H9 (cell line): ENCODE measurements at regions not wholly inside any gene's neighbourhood (a gene's known extent, or its start where the extent isn't known, plus 50 kb on each side); places are given as distances from the start of the nearest gene placed in this dataset.

Experiments
- DNase-seq: peaks from one replicate; pipeline ENCODE4 v3.0.0-alpha.2; 2017
- H2AFZ ChIP-seq: one replicate; pipeline ENCODE4 v1.6.1; 2013; ENCODE audit warnings: mild to moderate bottlenecking, low read length, control low read depth, moderate library complexity
- H2AK5ac ChIP-seq: 2 replicates; pipeline ENCODE4 v1.6.1; 2013; ENCODE audit warnings: low read length, control low read depth, mixed read lengths; ENCODE audit not compliant: insufficient read length
- H2BK120ac ChIP-seq: one replicate; pipeline ENCODE4 v1.6.1; 2013; ENCODE audit warnings: low read depth, mild to moderate bottlenecking, low read length, control low read depth, inconsistent platforms; ENCODE audit not compliant: poor library complexity, severe bottlenecking
- H2BK12ac ChIP-seq: 2 replicates; pipeline ENCODE4 v1.6.1; 2013; ENCODE audit warnings: low read length, control low read depth, mixed read lengths, low read depth; ENCODE audit not compliant: insufficient read length
- H2BK15ac ChIP-seq: 2 replicates; pipeline ENCODE4 v1.6.1; 2013; ENCODE audit warnings: low read depth, low read length, control low read depth
- H2BK20ac ChIP-seq: one replicate; pipeline ENCODE4 v1.6.1; 2013; ENCODE audit warnings: low read depth, mild to moderate bottlenecking, low read length, control low read depth, inconsistent platforms; ENCODE audit not compliant: poor library complexity, severe bottlenecking
- H2BK5ac ChIP-seq: 2 replicates; pipeline ENCODE4 v1.6.1; 2013; ENCODE audit warnings: low read length, control low read depth, mixed read lengths; ENCODE audit not compliant: insufficient read length
- H3K14ac ChIP-seq: 2 replicates; pipeline ENCODE4 v1.6.1; 2013; ENCODE audit warnings: low read length, control low read depth; ENCODE audit not compliant: insufficient read depth
- H3K18ac ChIP-seq: 2 replicates; pipeline ENCODE4 v1.6.1; 2013; ENCODE audit warnings: low read depth, mild to moderate bottlenecking, mixed read lengths, low read length, control low read depth; ENCODE audit not compliant: insufficient read length
- H3K23ac ChIP-seq: 2 replicates; pipeline ENCODE4 v1.6.1; 2013; ENCODE audit warnings: low read length, control low read depth, mixed read lengths, low read depth; ENCODE audit not compliant: insufficient read length
- H3K23me2 ChIP-seq: 2 replicates; pipeline ENCODE4 v1.6.1; 2013; ENCODE audit warnings: low read depth, mild to moderate bottlenecking, mixed read lengths, low read length, control low read depth; ENCODE audit not compliant: insufficient read length, poor library complexity, severe bottlenecking
- H3K27ac ChIP-seq: 2 replicates; pipeline ENCODE4 v1.5.1; 2013; ENCODE audit warnings: low read length, control low read depth, mixed read lengths, low read depth; ENCODE audit not compliant: insufficient read length
- H3K27me3 ChIP-seq: 2 replicates; pipeline ENCODE4 v1.6.1; 2013; ENCODE audit warnings: low read length, control low read depth, inconsistent platforms; ENCODE audit not compliant: insufficient read depth
- H3K4ac ChIP-seq: 2 replicates; pipeline ENCODE4 v1.6.1; 2013; ENCODE audit warnings: low read depth, mild to moderate bottlenecking, control low read depth, inconsistent platforms, low read length, moderate library complexity
- H3K4me1 ChIP-seq: 2 replicates; pipeline ENCODE4 v1.6.1; 2013; ENCODE audit warnings: low read length, control low read depth, inconsistent platforms; ENCODE audit not compliant: insufficient read depth
- H3K4me2 ChIP-seq: 2 replicates; pipeline ENCODE4 v1.6.1; 2013; ENCODE audit warnings: low read length, control low read depth, mixed read lengths; ENCODE audit not compliant: insufficient read length, insufficient read depth
- H3K56ac ChIP-seq: 2 replicates; pipeline ENCODE4 v1.6.1; 2013; ENCODE audit warnings: low read depth, mild to moderate bottlenecking, mixed read lengths, low read length, control low read depth; ENCODE audit not compliant: insufficient read length
- H3K79me1 ChIP-seq: 2 replicates; pipeline ENCODE4 v1.6.1; 2013; ENCODE audit warnings: low read depth, mild to moderate bottlenecking, moderate library complexity, low read length, control low read depth, inconsistent platforms; ENCODE audit not compliant: insufficient read depth, poor library complexity, severe bottlenecking
- H3K79me2 ChIP-seq: 2 replicates; pipeline ENCODE4 v1.6.1; 2013; ENCODE audit warnings: low read length, control low read depth, inconsistent platforms; ENCODE audit not compliant: insufficient read depth
- H3K9ac ChIP-seq: 2 replicates; pipeline ENCODE4 v1.6.1; 2013; ENCODE audit warnings: low read length, control low read depth, mixed read lengths; ENCODE audit not compliant: insufficient read length; ENCODE audit errors: extremely low read depth
- H3K9me3 ChIP-seq: one replicate; pipeline ENCODE4 v1.6.1; 2013; ENCODE audit warnings: low read depth, low read length, inconsistent platforms; ENCODE audit not compliant: control insufficient read depth
- H3T11ph ChIP-seq: one replicate; pipeline ENCODE4 v1.6.1; 2013; ENCODE audit warnings: mild to moderate bottlenecking, low read length, control low read depth, inconsistent platforms
- H4K20me1 ChIP-seq: one replicate; pipeline ENCODE4 v1.6.1; 2013; ENCODE audit not compliant: control insufficient read depth, insufficient read length, insufficient read depth
- H4K5ac ChIP-seq: 2 replicates; pipeline ENCODE4 v1.6.1; 2013; ENCODE audit warnings: low read depth, mild to moderate bottlenecking, mixed read lengths, low read length, control low read depth; ENCODE audit not compliant: insufficient read length
- H4K8ac ChIP-seq: replicated peaks from 2 replicates; pipeline ENCODE4 v1.6.1; 2013; ENCODE audit warnings: low read length, control low read depth, mixed read lengths, low read depth; ENCODE audit not compliant: insufficient read length
- H4K91ac ChIP-seq: 2 replicates; pipeline ENCODE4 v1.6.1; 2013; ENCODE audit warnings: low read depth, mild to moderate bottlenecking, moderate library complexity, mixed read lengths, low read length, control low read depth; ENCODE audit not compliant: insufficient read length
- H3K27ac Mint-ChIP-seq, 3 experiments: 2 replicates in 2 of 3; 3 replicates in 1 of 3; pipeline ENCODE4 v1.8.0; 2020 to 2021; ENCODE audit warnings: mixed read lengths in 3 of 3, mild to moderate bottlenecking in 1 of 3, moderate library complexity in 1 of 3
- H3K27me3 Mint-ChIP-seq: 2 replicates; pipeline ENCODE4 v1.8.0; 2021; ENCODE audit warnings: low read depth, mild to moderate bottlenecking, moderate library complexity, mixed read lengths
- H3K36me3 Mint-ChIP-seq, 3 experiments: 2 replicates in 2 of 3; 3 replicates in 1 of 3; pipeline ENCODE4 v1.8.0; 2020 to 2021; ENCODE audit warnings: low read depth in 3 of 3, mixed read lengths in 3 of 3; ENCODE audit not compliant: insufficient read depth in 1 of 3
- H3K4me1 Mint-ChIP-seq, 2 experiments: 2 replicates each; pipeline ENCODE4 v1.8.0; 2020; ENCODE audit warnings: mixed read lengths in 2 of 2
- H3K4me3 Mint-ChIP-seq, 2 experiments: 2 replicates in 1 of 2; 3 replicates in 1 of 2; pipeline ENCODE4 v1.8.0; 2020 to 2021; ENCODE audit warnings: mild to moderate bottlenecking in 2 of 2, mixed read lengths in 2 of 2, moderate library complexity in 1 of 2
- H3K9me3 Mint-ChIP-seq, 2 experiments: 2 replicates in 1 of 2; 3 replicates in 1 of 2; pipeline ENCODE4 v1.8.0; 2020; ENCODE audit warnings: mild to moderate bottlenecking in 2 of 2, mixed read lengths in 2 of 2, moderate library complexity in 1 of 2
- CTCF ChIP-seq: fragments of 200-600 bp; sonication (generic); conservative IDR thresholded peaks from 3 replicates; pipeline ENCODE4 v1.8.0; 2021; ENCODE audit warnings: antibody characterized with exemption, mild to moderate bottlenecking
- WGBS: extraction: QIAGEN DNeasy Blood & Tissue Kit; methylation state at CpG from one replicate; pipeline ENCODE4 v1.1.7; 2013; ENCODE audit warnings: missing lambda C conversion rate, low lambda C conversion rate, mixed read lengths; ENCODE audit not compliant: insufficient read length; ENCODE audit errors: extremely low coverage; 5-methylcytosine and 5-hydroxymethylcytosine counted together

- H3K79me1 ChIP-seq = no peaks in the 10 kb centered on the region
- H2BK5ac ChIP-seq = no peak overlapping the region
- H4K91ac ChIP-seq = no peak overlapping the region
- WGBS = no CpG with 5 or more reads among the region's 1 CpG
- no peak overlapping the region for H4K5ac ChIP-seq
- no peaks in the 10 kb centered on the region for H3K23me2 ChIP-seq
- Mint-ChIP-seq H3K9me3 (peaks cover 0 to 3% of the 10 kb centered on the region in 2 experiments; a peak in 2 of 5 replicates), H3K27me3 (no peaks in the 10 kb centered on the region), H3K4me3 (no peak overlapping the region), H3K27ac (peak overlapping the region in 1 of 3 experiments; percentile 66; a peak in 1 of 7 replicates), H3K36me3 (peaks cover 0 to 3% (median 2%) of the 10 kb centered on the region in 3 experiments; a peak in 3 of 7 replicates), H3K4me1 (peaks cover 31 to 41% of the 10 kb centered on the region in 2 experiments)
- no peak overlapping the region for H2BK20ac ChIP-seq
- no peak overlapping the region for H3T11ph ChIP-seq
- no peak overlapping the region for H3K9ac ChIP-seq
- TF ChIP-seq CTCF = no peak
- no peak overlapping the region for H3K56ac ChIP-seq
- no peak overlapping the region for H2BK15ac ChIP-seq
- no peak overlapping the region for H3K4ac ChIP-seq
- H3K4me1 ChIP-seq = peaks cover 5% of the 10 kb centered on the region; the same call in 1 of the 2 replicates
- H3K14ac ChIP-seq = no peak overlapping the region
- no peaks in the 10 kb centered on the region for H3K9me3 ChIP-seq
- no peak for DNase-seq
- H2BK120ac ChIP-seq = no peak overlapping the region
- no peaks in the 10 kb centered on the region for H4K20me1 ChIP-seq
- H3K27ac ChIP-seq = no peak overlapping the region
- H3K27me3 ChIP-seq = no peaks in the 10 kb centered on the region
- H4K8ac ChIP-seq = no peak overlapping the region
- H2AFZ ChIP-seq = no peak overlapping the region
- H3K4me2 ChIP-seq = no peak overlapping the region
- no peak overlapping the region for H3K23ac ChIP-seq
- H3K79me2 ChIP-seq = no peaks in the 10 kb centered on the region
- H2BK12ac ChIP-seq = no peak overlapping the region
- H2AK5ac ChIP-seq = no peak overlapping the region
- no peak overlapping the region for H3K18ac ChIP-seq
Measured at GRCh38 chr20:39534846-39535245, 572.7 kb downstream of the DHX35 start.
